ENCODE measurements at regions not wholly inside any gene's neighbourhood (a gene's known extent, or its start where the extent isn't known, plus 50 kb on each side); places are given as distances from the start of the nearest gene placed in this dataset.

- DNase-seq = no peak
Measured at GRCh38 chr20:22366631-22367030, 217.7 kb downstream of the FOXA2 start.

GRCh38 chr20:22354647-22355046, 229.7 kb downstream of the FOXA2 start:
- DNase-seq = no peak

GRCh38 chr20:22353586-22353985, 230.8 kb downstream of the FOXA2 start:
- no peak for DNase-seq

GRCh38 chr20:22352019-22352418, 232.4 kb downstream of the FOXA2 start:
- no peak for DNase-seq

GRCh38 chr20:22350624-22351023, 233.7 kb downstream of the FOXA2 start:
- DNase-seq = no peak

- no peak for DNase-seq
Measured at GRCh38 chr20:22348010-22348409, 236.4 kb downstream of the FOXA2 start.

- DNase-seq = no peak
Measured at GRCh38 chr20:22346716-22347115, 237.7 kb downstream of the FOXA2 start.

- no peak for DNase-seq
Measured at GRCh38 chr20:22343612-22344011, 240.8 kb downstream of the FOXA2 start.

- DNase-seq = no peak
Measured at GRCh38 chr20:22342410-22342809, 242.0 kb downstream of the FOXA2 start.

GRCh38 chr20:22341508-22341907, 242.9 kb downstream of the FOXA2 start:
- DNase-seq = no peak

- DNase-seq = no peak
Measured at GRCh38 chr20:22339946-22340345, 244.4 kb downstream of the FOXA2 start.

GRCh38 chr20:22339091-22339881, 245.1 kb downstream of the FOXA2 start:
- DNase-seq = peak; percentile 5

- no peak for DNase-seq
Measured at GRCh38 chr20:22338140-22338708, 246.1 kb downstream of the FOXA2 start.

- no peak for DNase-seq
Measured at GRCh38 chr20:22335210-22335609, 249.2 kb downstream of the FOXA2 start.

- DNase-seq = no peak
Measured at GRCh38 chr20:22333885-22334545, 250.4 kb downstream of the FOXA2 start.

GRCh38 chr20:22324505-22324904, 259.9 kb downstream of the FOXA2 start:
- no peak for DNase-seq

GRCh38 chr20:22322513-22322912, 261.9 kb downstream of the FOXA2 start:
- DNase-seq = no peak

- DNase-seq = no peak
Measured at GRCh38 chr20:22321191-22321590, 263.2 kb downstream of the FOXA2 start.

GRCh38 chr20:22320245-22320915, 264.0 kb downstream of the FOXA2 start:
- DNase-seq = no peak

GRCh38 chr20:22315771-22316170, 268.6 kb downstream of the FOXA2 start:
- no peak for DNase-seq

GRCh38 chr20:22315073-22315472, 269.3 kb downstream of the FOXA2 start:
- no peak for DNase-seq

GRCh38 chr20:22312744-22313346, 271.5 kb downstream of the FOXA2 start:
- DNase-seq = no peak

- DNase-seq = no peak
Measured at GRCh38 chr20:22308934-22309333, 275.4 kb downstream of the FOXA2 start.

Data from DMS79 (cell line).